RWPE1 (cell line): ENCODE measurements at regions not wholly inside any gene's neighbourhood (a gene's known extent, or its start where the extent isn't known, plus 50 kb on each side); places are given as distances from the start of the nearest gene placed in this dataset.

Experiments
- CTCF ChIA-PET: fragments of 350-600 bp; sonication (Branson Sonifier 250); formaldehyde crosslinking; extraction: SDS; loops from one replicate; lab custom pipeline; 2021; lab: Yijun Ruan, JAX
- POLR2A ChIA-PET: fragments of 400-600 bp; formaldehyde crosslinking; extraction: SDS; loops from one replicate; lab custom pipeline; 2020; ENCODE audit warnings: antibody characterized with exemption; ENCODE audit not compliant: low non-redundant PET; lab: Yijun Ruan, JAX
- DNase-seq: peaks from one replicate; pipeline ENCODE4 v3.0.0; 2012; ENCODE audit warnings: low spot score
- H3K27ac ChIP-seq: fragments of 450-650 bp; 2 replicates; pipeline ENCODE4 v1.5.1; 2017
- TF ChIP-seq, protein P1 (sequence below): fragments of 450-650 bp; conservative IDR thresholded peaks from 2 replicates; pipeline ENCODE4 v1.5.1; 2017; ENCODE audit warnings: low read depth, mild to moderate bottlenecking

DNA sequence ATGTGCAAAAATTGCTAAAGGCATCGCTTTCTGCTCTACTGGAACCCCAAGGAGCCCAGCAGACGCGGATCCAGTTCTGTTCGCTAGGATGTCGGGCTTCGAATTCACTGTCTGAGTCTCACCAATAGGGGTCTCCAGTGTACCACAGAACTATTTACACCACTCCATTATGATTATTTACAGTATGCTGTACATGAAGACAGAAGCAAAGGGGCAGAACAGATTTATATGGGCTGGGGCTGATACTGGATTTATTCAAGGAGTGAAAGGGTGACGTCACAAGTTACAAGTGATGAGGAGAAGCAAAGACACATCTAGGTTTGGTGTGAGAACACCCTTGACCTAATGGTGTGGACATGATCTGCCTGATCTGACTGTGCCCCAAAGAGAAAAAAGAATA, 185.3 kb upstream of the ATP5MC3 start:
- POLR2A ChIA-PET = no interaction called here
- H3K27ac ChIP-seq = no peak overlapping the region
- CTCF ChIA-PET = interaction anchor here (0.7 kb wide), 4 partner anchors 11 to 725 kb away, joined by 3 to 4 read pairs (median 3); partner anchors contain the start of gene HOXD13
- peak; percentile 55 for DNase-seq
- TF ChIP-seq, protein P1, sequence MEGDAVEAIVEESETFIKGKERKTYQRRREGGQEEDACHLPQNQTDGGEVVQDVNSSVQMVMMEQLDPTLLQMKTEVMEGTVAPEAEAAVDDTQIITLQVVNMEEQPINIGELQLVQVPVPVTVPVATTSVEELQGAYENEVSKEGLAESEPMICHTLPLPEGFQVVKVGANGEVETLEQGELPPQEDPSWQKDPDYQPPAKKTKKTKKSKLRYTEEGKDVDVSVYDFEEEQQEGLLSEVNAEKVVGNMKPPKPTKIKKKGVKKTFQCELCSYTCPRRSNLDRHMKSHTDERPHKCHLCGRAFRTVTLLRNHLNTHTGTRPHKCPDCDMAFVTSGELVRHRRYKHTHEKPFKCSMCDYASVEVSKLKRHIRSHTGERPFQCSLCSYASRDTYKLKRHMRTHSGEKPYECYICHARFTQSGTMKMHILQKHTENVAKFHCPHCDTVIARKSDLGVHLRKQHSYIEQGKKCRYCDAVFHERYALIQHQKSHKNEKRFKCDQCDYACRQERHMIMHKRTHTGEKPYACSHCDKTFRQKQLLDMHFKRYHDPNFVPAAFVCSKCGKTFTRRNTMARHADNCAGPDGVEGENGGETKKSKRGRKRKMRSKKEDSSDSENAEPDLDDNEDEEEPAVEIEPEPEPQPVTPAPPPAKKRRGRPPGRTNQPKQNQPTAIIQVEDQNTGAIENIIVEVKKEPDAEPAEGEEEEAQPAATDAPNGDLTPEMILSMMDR = peak; percentile 76

GRCh38 chr2:175363699-175364098, 182.2 kb upstream of the ATP5MC3 start:
- POLR2A ChIA-PET = no interaction called here

GRCh38 chr2:175362331-175362730, 180.8 kb upstream of the ATP5MC3 start:
- POLR2A ChIA-PET = no interaction called here
- no peak overlapping the region for H3K27ac ChIP-seq
- TF ChIP-seq, protein P1 = no peak
- CTCF ChIA-PET = interaction anchor here (0.6 kb wide), 1 partner anchor 30 kb away, joined by 3 read pairs; no protein-coding TSS in a partner anchor
- no peak for DNase-seq

More at GRCh38 chr2:175363699-175364098, 182.2 kb upstream of the ATP5MC3 start:
- H3K27ac ChIP-seq = no peak overlapping the region
- CTCF ChIA-PET = interaction anchor here (0.8 kb wide), 1 partner anchor 734 kb away, joined by 3 read pairs; no protein-coding TSS in a partner anchor
- TF ChIP-seq, protein P1 = no peak
- DNase-seq = no peak

GRCh38 chr2:175359710-175360109, 178.2 kb upstream of the ATP5MC3 start:
- POLR2A ChIA-PET = no interaction called here
- TF ChIP-seq, protein P1 = no peak
- CTCF ChIA-PET = no interaction called here
- DNase-seq = no peak
- no peak overlapping the region for H3K27ac ChIP-seq

- POLR2A ChIA-PET = no interaction called here
- no peak overlapping the region for H3K27ac ChIP-seq
- DNase-seq = no peak
- TF ChIP-seq, protein P1 = no peak
- CTCF ChIA-PET = interaction anchor here (1.5 kb wide), 1 partner anchor 10 kb away, joined by 4 read pairs; no protein-coding TSS in a partner anchor
Measured at GRCh38 chr2:175356901-175357300, 175.4 kb upstream of the ATP5MC3 start.

GRCh38 chr2:175355246-175355645, 173.7 kb upstream of the ATP5MC3 start:
- TF ChIP-seq, protein P1 = no peak
- ChIA-PET CTCF (interaction anchor here (1.5 kb wide), 1 partner anchor 12 kb away, joined by 4 read pairs; no protein-coding TSS in a partner anchor), POLR2A (no interaction called here)
- no peak overlapping the region for H3K27ac ChIP-seq
- DNase-seq = no peak
